NCI-H2171 treated with DMSO at 0.1 percent for 48 hours (cell line): ENCODE measurements at regions not wholly inside any gene's neighbourhood (a gene's known extent, or its start where the extent isn't known, plus 50 kb on each side); places are given as distances from the start of the nearest gene placed in this dataset.

Experiments used
- DNase-seq: peaks from one replicate; lab custom pipeline; 2025; lab: John Stamatoyannopoulos, UW

GRCh38 chr20:57914205-57914604 is 204.4 kb upstream of the PMEPA1 start:
- no peak for DNase-seq

GRCh38 chr20:57913156-57913930 is 203.5 kb upstream of the PMEPA1 start:
- no peak for DNase-seq

- no peak for DNase-seq
These were observed 202.4 kb upstream of the PMEPA1 start for GRCh38 chr20:57912227-57912582.

- DNase-seq: no peak
These were observed 201.9 kb upstream of the PMEPA1 start for GRCh38 chr20:57911512-57912226.

- DNase-seq: no peak
These were observed 200.9 kb upstream of the PMEPA1 start for GRCh38 chr20:57910716-57911115.

GRCh38 chr20:57909763-57910331 is 200.0 kb upstream of the PMEPA1 start:
- DNase-seq: no peak

- DNase-seq: no peak
These were observed 199.2 kb upstream of the PMEPA1 start for GRCh38 chr20:57908704-57909630.

GRCh38 chr20:57908226-57908625 is 198.4 kb upstream of the PMEPA1 start:
- no peak for DNase-seq

GRCh38 chr20:57907131-57908000 is 197.6 kb upstream of the PMEPA1 start:
- DNase-seq: no peak

GRCh38 chr20:57905448-57905847 is 195.6 kb upstream of the PMEPA1 start:
- DNase-seq: no peak

GRCh38 chr20:57904314-57905105 is 194.7 kb upstream of the PMEPA1 start:
- no peak for DNase-seq

GRCh38 chr20:57902473-57902872 is 192.7 kb upstream of the PMEPA1 start:
- DNase-seq: no peak

- DNase-seq: no peak
These were observed 191.7 kb upstream of the PMEPA1 start for GRCh38 chr20:57901526-57901925.

- no peak for DNase-seq
These were observed 190.6 kb upstream of the PMEPA1 start for GRCh38 chr20:57900226-57900905.

GRCh38 chr20:57899554-57899953 is 189.7 kb upstream of the PMEPA1 start:
- no peak for DNase-seq

- no peak for DNase-seq
These were observed 188.5 kb upstream of the PMEPA1 start for GRCh38 chr20:57898332-57898731.

- DNase-seq: no peak
These were observed 188.1 kb upstream of the PMEPA1 start for GRCh38 chr20:57897891-57898290.

GRCh38 chr20:57897156-57897874 is 187.5 kb upstream of the PMEPA1 start:
- DNase-seq: no peak

- no peak for DNase-seq
These were observed 186.7 kb upstream of the PMEPA1 start for GRCh38 chr20:57896563-57896962.
